GM21381 (cell line): ENCODE measurements at regions not wholly inside any gene's neighbourhood (a gene's known extent, or its start where the extent isn't known, plus 50 kb on each side); places are given as distances from the start of the nearest gene placed in this dataset.

Experiments
- ATAC-seq: cut with Tn5 transposase; IDR thresholded peaks from one replicate; pipeline ENCODE4 v1.9.1; 2021; ENCODE audit warnings: mild to moderate bottlenecking, moderate library complexity; ENCODE audit not compliant: unreplicated experiment

DNA sequence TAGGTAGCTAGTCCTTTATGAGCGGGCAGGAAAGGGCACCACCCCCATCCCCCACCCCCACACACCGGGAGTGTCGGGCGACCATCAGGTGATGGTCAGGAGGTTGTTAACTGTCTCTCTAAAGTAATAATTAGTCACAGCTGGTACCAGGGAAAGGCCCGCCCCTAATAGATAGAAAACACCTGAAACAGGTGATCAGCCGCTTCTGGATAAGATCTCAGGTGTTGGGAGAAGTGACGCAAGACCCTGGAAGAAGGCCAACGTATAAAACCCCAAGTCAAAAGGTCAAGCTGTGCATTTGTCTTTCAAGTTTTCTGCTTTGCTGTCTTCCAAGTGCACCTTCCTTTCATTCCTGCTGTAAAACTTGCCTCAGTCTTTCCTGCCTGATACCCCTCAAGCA is 59.6 kb upstream of the LINC00305 start:
- ATAC-seq: no peak

DNA sequence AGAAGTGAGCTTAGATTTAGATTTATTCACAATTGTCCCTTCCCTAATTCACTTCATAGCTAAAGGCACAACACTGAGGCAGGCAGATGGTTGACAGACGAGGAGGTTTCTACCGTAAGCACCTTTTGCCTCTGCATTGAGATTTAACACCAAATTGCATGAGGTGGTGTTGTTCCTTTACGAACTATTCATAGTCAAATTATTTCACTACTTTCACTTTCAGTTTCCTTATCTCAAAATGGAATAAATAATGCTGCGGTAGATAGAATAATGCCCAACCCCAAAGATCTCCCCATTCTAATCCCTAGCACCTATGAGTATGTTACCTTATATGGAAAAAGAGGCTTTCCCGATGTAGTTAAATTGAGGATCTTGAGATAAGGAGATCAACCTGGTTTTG is 58.9 kb upstream of the LINC00305 start:
- no peak for ATAC-seq

GRCh38 chr18:64203295-64203694 is 54.4 kb upstream of the LINC00305 start:
- no peak for ATAC-seq

DNA sequence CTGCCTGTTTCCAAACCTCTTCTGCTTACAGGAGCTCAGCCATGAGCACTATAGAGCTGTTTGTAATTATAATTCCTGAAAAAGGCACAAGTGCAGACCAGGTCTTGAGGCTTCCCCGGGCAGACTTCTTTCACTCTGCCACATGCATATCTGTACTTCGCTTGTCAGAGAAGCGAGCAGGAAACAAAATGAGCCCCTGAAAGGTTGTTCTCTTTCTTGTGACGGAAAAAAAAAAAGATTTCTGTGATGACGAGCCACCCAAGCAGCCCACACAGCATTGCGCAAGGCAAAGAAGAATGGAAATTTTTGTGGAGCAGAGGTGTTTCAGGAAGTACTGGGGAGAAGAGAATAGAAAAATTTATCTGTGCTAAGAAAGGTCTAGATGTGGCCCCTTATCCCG is 54.0 kb upstream of the LINC00305 start:
- ATAC-seq: no peak

DNA sequence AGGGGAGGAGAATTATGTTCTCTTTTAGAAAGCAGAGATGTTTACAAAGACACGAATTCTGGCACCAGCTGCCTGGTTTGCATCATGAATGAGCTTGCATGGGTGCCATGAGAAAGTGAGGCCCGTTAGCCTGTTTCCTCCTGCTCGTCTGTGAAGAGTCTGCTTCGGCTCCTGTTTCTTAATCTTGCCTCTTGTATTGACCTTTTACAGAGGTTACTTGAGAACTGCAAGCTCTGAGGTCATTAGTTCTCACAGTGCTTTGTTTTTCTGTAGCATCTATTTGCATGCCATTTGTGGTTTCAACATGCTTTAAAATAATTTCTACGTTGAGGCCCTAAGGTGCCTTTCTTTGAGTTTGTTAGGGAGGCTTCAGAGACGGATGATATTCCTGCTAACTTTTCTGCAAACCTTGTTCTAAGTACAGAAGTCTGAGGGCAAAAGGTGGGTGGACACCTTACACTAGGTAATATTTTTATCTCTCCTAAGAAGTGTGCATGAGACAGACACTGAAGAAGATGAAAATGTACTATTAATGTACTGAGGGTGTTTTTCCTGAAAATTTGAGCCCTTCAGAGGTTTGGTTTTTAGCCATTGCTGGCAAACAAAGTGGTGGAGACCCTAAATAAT is 53.4 kb upstream of the LINC00305 start:
- ATAC-seq: no peak

DNA sequence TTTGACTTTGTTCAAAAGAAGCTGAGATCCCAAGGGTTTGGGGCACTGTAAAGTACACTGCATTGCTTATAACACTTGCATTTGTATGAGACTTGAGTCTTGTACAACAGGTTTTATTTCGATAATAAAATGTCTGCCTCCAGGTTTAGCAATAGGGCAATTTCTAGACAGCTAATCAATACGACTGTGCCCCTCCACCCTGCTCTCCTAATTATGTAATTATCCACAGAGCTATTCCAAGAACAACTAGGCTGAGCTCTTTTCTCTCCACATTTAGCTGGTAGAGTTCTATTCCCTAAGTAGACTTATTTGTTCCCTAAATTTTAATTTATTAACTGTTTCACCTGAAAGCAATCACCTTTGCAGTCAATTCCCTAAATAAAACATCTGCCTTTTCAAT is 52.9 kb upstream of the LINC00305 start:
- no peak for ATAC-seq

- ATAC-seq: no peak
Observed at GRCh38 chr18:64199581-64199980, 50.7 kb upstream of the LINC00305 start.
